ENCODE measurements at regions not wholly inside any gene's neighbourhood (a gene's known extent, or its start where the extent isn't known, plus 50 kb on each side); places are given as distances from the start of the nearest gene placed in this dataset.

- TF ChIP-seq POLR2A (IDR thresholded peaks at IDR 0.05) (no peak), CTCF (IDR thresholded peaks at IDR 0.05) (no peak)
These were observed 286.1 kb downstream of the ZNF621 start for GRCh38 chr3:40810813-40811212.

Data from testis (tissue), 2 donors.